Neural progenitor cell (in vitro differentiated cells): ENCODE measurements at regions not wholly inside any gene's neighbourhood (a gene's known extent, or its start where the extent isn't known, plus 50 kb on each side); places are given as distances from the start of the nearest gene placed in this dataset.

Experiments
- CTCF ChIP-seq: fragments of 200-600 bp; sonication (generic); IDR thresholded peaks from 2 replicates; pipeline ENCODE4 v1.5.1; 2017; ENCODE audit warnings: antibody characterized with exemption, mild to moderate bottlenecking
- EZH2phosphoT487 ChIP-seq: fragments of 200-600 bp; sonication (generic); IDR thresholded peaks from 2 replicates; pipeline ENCODE4 v1.6.1; 2017; ENCODE audit warnings: antibody characterized with exemption

DNA sequence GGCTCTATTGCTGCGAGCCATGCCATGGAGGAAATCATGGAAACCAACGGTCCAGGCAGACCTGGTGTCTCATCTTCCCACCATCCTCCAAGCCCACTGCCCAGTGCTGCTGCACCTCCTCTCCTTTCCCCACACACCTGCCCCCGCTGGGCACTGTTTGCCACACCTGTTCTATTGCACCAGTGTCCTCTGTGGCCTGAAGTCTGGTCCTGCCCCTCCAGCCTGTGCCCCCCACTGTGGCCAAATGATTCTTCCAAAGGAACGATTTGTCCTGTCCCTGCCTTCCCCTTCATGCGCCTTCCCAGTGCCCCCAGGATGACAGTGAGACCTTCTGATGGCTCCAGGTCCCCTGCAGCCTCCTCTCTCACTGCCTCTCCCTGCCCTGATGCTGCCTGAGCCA is 101.9 kb upstream of the TWIST2 start:
- TF ChIP-seq CTCF (no peak), EZH2phosphoT487 (no peak)
